ENCODE measurements at regions not wholly inside any gene's neighbourhood (a gene's known extent, or its start where the extent isn't known, plus 50 kb on each side); places are given as distances from the start of the nearest gene placed in this dataset.

GRCh38 chr2:204033611-204034495, 97.3 kb downstream of the ICOS start:
- TF ChIP-seq CTCF (optimal IDR thresholded peaks at IDR 0.05 in 1 of 3, IDR thresholded peaks at IDR 0.05 in 1 of 3, conservative IDR thresholded peaks at IDR 0.05 in 1 of 3; ENCODE audit: extremely low read depth in 1 of 3, insufficient read depth in 2 of 3, low read length in 3 of 3) = no peak
- TF ChIP-seq EZH2 (IDR thresholded peaks at IDR 0.05; ENCODE audit: low read length) = no peak

Measured in keratinocyte (primary cell).